Fibroblast of lung (primary cell): ENCODE measurements at regions not wholly inside any gene's neighbourhood (a gene's known extent, or its start where the extent isn't known, plus 50 kb on each side); places are given as distances from the start of the nearest gene placed in this dataset.

Source experiments
- CTCF ChIP-seq, 2 donors: IDR thresholded peaks in 1 of 2; conservative IDR thresholded peaks in 1 of 2; 1 replicate in 1 of 2; 2 replicates in 1 of 2; pipeline ENCODE4 v1.5.1; 2011 to 2012; ENCODE audit warnings: low read length in 2 of 2, control low read depth in 1 of 2, inconsistent platforms in 1 of 2, low read depth in 1 of 2, mild to moderate bottlenecking in 1 of 2
- EZH2 ChIP-seq: IDR thresholded peaks from 2 replicates; pipeline ENCODE4 v1.5.1; 2012; ENCODE audit warnings: low read length, control low read depth, mild to moderate bottlenecking; ENCODE audit errors: missing control alignments

GRCh38 chr16:64159976-64160375 lies 961.9 kb downstream of the CDH11 start:
- TF ChIP-seq CTCF (conservative IDR thresholded peaks at IDR 0.05 in 1 of 2, IDR thresholded peaks at IDR 0.05 in 1 of 2; ENCODE audit: low read depth in 1 of 2, low read length in 2 of 2): no peak
- no peak for TF ChIP-seq EZH2
